K562 (cell line): ENCODE measurements at regions not wholly inside any gene's neighbourhood (a gene's known extent, or its start where the extent isn't known, plus 50 kb on each side); places are given as distances from the start of the nearest gene placed in this dataset.

Experiments
- ATAC-seq: fragments of 200-7000 bp; cut with Tn5 transposase; 3 replicates; pipeline ENCODE4 v1.9.1; 2020; ENCODE audit warnings: moderate library complexity
- BruUV-seq: library from RNA; stranded (reverse); fragments of 400-500 nt; replicated peaks from 2 replicates; lab custom pipeline; 2021; lab: Mats Ljungman, UMichigan
- CTCF ChIA-PET: fragments of 300-600 bp; formaldehyde crosslinking; extraction: SDS; loops from one replicate; lab custom pipeline; 2021; ENCODE audit warnings: low intra/inter-chr PET ratio; lab: Yijun Ruan, JAX
- POLR2A ChIA-PET: fragments of 300-600, 350-650 bp; sonication (Branson Sonifier 250); formaldehyde crosslinking; extraction: SDS; loops from one replicate; lab custom pipeline; 2021; ENCODE audit warnings: antibody characterized with exemption, inconsistent platforms; lab: Yijun Ruan, JAX
- DNase-seq, 4 experiments: peaks; one replicate each; pipeline versions ENCODE4 v3.0.0 to v3.0.0-alpha.2; 2011 to 2018; ENCODE audit warnings: low spot score in 3 of 4, mixed read lengths in 3 of 4; ENCODE audit errors: extremely low read depth in 1 of 4
- FAIRE-seq: peaks from 2 replicates; lab custom pipeline; 2011; peaks lifted over from hg19 to GRCh38; lab: Jason Lieb, UNC
- H2AFZ ChIP-seq: 2 replicates; pipeline ENCODE4 v1.6.0; 2011; ENCODE audit warnings: low read depth, low read length, control low read depth, inconsistent platforms
- H3K27ac ChIP-seq: fragments of 200-600 bp; 3 replicates; pipeline ENCODE4 v1.8.0; 2011; ENCODE audit warnings: low read depth, mild to moderate bottlenecking, control low read depth, inconsistent platforms, low read length, moderate library complexity, mixed read lengths; ENCODE audit errors: extremely low read depth
- H3K27me3 ChIP-seq, 2 experiments: fragments of 300-600 bp in 1 of 2; 2 replicates in 1 of 2; 3 replicates in 1 of 2; pipeline versions ENCODE4 v1.6.0 to v1.8.0; 2011; ENCODE audit warnings: inconsistent platforms in 2 of 2, low read length in 2 of 2, mild to moderate bottlenecking in 1 of 2, mixed read lengths in 1 of 2, moderate library complexity in 1 of 2; ENCODE audit not compliant: control insufficient read depth in 2 of 2, insufficient read depth in 2 of 2
- H3K36me3 ChIP-seq: fragments of 300-600 bp; 3 replicates; pipeline ENCODE4 v1.8.0; 2011; ENCODE audit warnings: mild to moderate bottlenecking, low read length, inconsistent platforms; ENCODE audit not compliant: control insufficient read depth, insufficient read depth
- H3K4me1 ChIP-seq, 2 experiments: fragments of 200-600 bp in 1 of 2; replicated peaks in 1 of 2; 2 replicates in 1 of 2; 3 replicates in 1 of 2; pipeline versions ENCODE4 v1.5.1 to v1.8.0; 2011; ENCODE audit warnings: inconsistent platforms in 2 of 2, low read length in 2 of 2, mild to moderate bottlenecking in 1 of 2, mixed read lengths in 1 of 2, moderate library complexity in 1 of 2; ENCODE audit not compliant: control insufficient read depth in 2 of 2, insufficient read depth in 2 of 2
- H3K4me2 ChIP-seq: 2 replicates; pipeline ENCODE4 v1.6.1; 2011; ENCODE audit warnings: low read length, control low read depth, inconsistent platforms, mixed read lengths; ENCODE audit not compliant: insufficient read depth
- H3K4me3 ChIP-seq: fragments of 200-600 bp; sonication (generic), shearing (Covaris generic); 2 replicates; pipeline ENCODE4 v1.5.1; 2016; ENCODE audit warnings: control low read depth, inconsistent platforms
- H3K79me2 ChIP-seq: fragments of 200-600 bp; 3 replicates; pipeline ENCODE4 v1.8.0; 2011; ENCODE audit warnings: low read length, inconsistent platforms; ENCODE audit not compliant: control insufficient read depth, insufficient read depth
- H3K9ac ChIP-seq, 2 experiments: 2 replicates each; pipeline versions ENCODE4 v1.6.0 to v1.6.1; 2011; ENCODE audit warnings: low read depth in 2 of 2, low read length in 2 of 2, control low read depth in 1 of 2, inconsistent platforms in 1 of 2, mild to moderate bottlenecking in 1 of 2, mixed read lengths in 1 of 2; ENCODE audit not compliant: insufficient read depth in 1 of 2
- H3K9me1 ChIP-seq: one replicate; pipeline ENCODE4 v1.6.0; 2011; ENCODE audit warnings: inconsistent platforms, mild to moderate bottlenecking, low read length, moderate library complexity; ENCODE audit not compliant: control insufficient read depth, insufficient read depth
- H3K9me3 ChIP-seq: replicated peaks from 2 replicates; pipeline ENCODE4 v1.5.1; 2011; ENCODE audit warnings: low read depth, low read length, inconsistent platforms; ENCODE audit not compliant: control insufficient read depth, insufficient read depth
- H4K20me1 ChIP-seq: replicated peaks from 2 replicates; pipeline ENCODE4 v1.6.1; 2011; ENCODE audit warnings: low read length, inconsistent platforms, mixed read lengths; ENCODE audit not compliant: control insufficient read depth, insufficient read depth
- CTBP1 ChIP-seq: fragments of 450-650 bp; IDR thresholded peaks from 2 replicates; pipeline ENCODE4 v1.6.1; 2016; ENCODE audit warnings: borderline replicate concordance
- DMBX1 ChIP-seq: fragments of 250-450 bp; sonication (Bioruptor Pico); IDR thresholded peaks from 2 replicates; pipeline ENCODE4 v1.8.0; 2022; ENCODE audit warnings: inconsistent platforms, mild to moderate bottlenecking, moderate library complexity, borderline replicate concordance
- ELF4 ChIP-seq: fragments of 450-650 bp; formaldehyde crosslinking; IDR thresholded peaks from 2 replicates; pipeline ENCODE4 v1.4.0; 2022; ENCODE audit warnings: missing genetic modification characterization
- IRF1 ChIP-seq: sonication (generic); formaldehyde crosslinking; IDR thresholded peaks from 2 replicates; pipeline ENCODE4 v1.8.0; 2022; ENCODE audit warnings: missing genetic modification reagents, mild to moderate bottlenecking, borderline replicate concordance
- KDM4B ChIP-seq, 2 experiments: fragments of 450-650 bp in 1 of 2; sonication (generic) in 1 of 2; IDR thresholded peaks; 2 replicates each; pipeline ENCODE4 v1.6.1; 2016 to 2017; ENCODE audit warnings: borderline replicate concordance in 2 of 2, antibody characterized with exemption in 1 of 2, low read depth in 1 of 2, mild to moderate bottlenecking in 1 of 2
- PBX2 ChIP-seq, 2 experiments: IDR thresholded peaks in 1 of 2; conservative IDR thresholded peaks in 1 of 2; 2 replicates each; pipeline ENCODE4 v1.6.1; 2016; ENCODE audit warnings: low read depth in 2 of 2, mild to moderate bottlenecking in 1 of 2, missing compliant biosample characterization in 1 of 2, missing genetic modification characterization in 1 of 2, moderate library complexity in 1 of 2
- POLR2G ChIP-seq: fragments of 200-400 bp; formaldehyde crosslinking; IDR thresholded peaks from 2 replicates; pipeline ENCODE4 v1.6.1; 2017; ENCODE audit warnings: low read depth, mild to moderate bottlenecking, antibody characterized with exemption, low read length, moderate library complexity
- POU5F1 ChIP-seq: fragments of 150-350 bp; IDR thresholded peaks from 2 replicates; pipeline ENCODE4 v1.6.1; 2014; ENCODE audit warnings: borderline replicate concordance, low read length, low read depth, mild to moderate bottlenecking; ENCODE audit not compliant: partially characterized antibody
- SIX5 ChIP-seq, 2 experiments: IDR thresholded peaks; 2 replicates each; pipeline ENCODE4 v1.6.1; 2011; ENCODE audit warnings: low read length in 2 of 2, borderline replicate concordance in 1 of 2, low read depth in 1 of 2, mild to moderate bottlenecking in 1 of 2, moderate library complexity in 1 of 2; ENCODE audit not compliant: insufficient read depth in 1 of 2
- SMAD1 ChIP-seq: fragments of 150-350 bp; IDR thresholded peaks from 2 replicates; pipeline ENCODE4 v1.6.1; 2014; ENCODE audit warnings: low read length, low read depth; ENCODE audit not compliant: partially characterized antibody
- ZBTB1 ChIP-seq: sonication (generic); formaldehyde crosslinking; IDR thresholded peaks from 2 replicates; pipeline ENCODE4 v1.8.1; 2023; ENCODE audit warnings: missing genetic modification reagents, low read depth, mild to moderate bottlenecking, borderline replicate concordance
- ZBTB49 ChIP-seq: sonication (generic); formaldehyde crosslinking; IDR thresholded peaks from 2 replicates; pipeline ENCODE4 v1.8.0; 2022; ENCODE audit warnings: missing genetic modification reagents, mild to moderate bottlenecking, borderline replicate concordance
- ZC3H4 ChIP-seq: sonication (generic); formaldehyde crosslinking; IDR thresholded peaks from 2 replicates; pipeline ENCODE4 v1.9.0; 2021; ENCODE audit warnings: missing genetic modification reagents, borderline replicate concordance
- ZFPM2 ChIP-seq: fragments of 250-450 bp; sonication (Bioruptor Pico); IDR thresholded peaks from 2 replicates; pipeline ENCODE4 v1.5.1; 2022; ENCODE audit warnings: mild to moderate bottlenecking
- ZNF384 ChIP-seq: IDR thresholded peaks from 2 replicates; pipeline ENCODE4 v1.6.1; 2012; ENCODE audit warnings: low read depth, low read length, improper control_type of control experiment
- ZNF695 ChIP-seq: fragments of 450-650 bp; formaldehyde crosslinking; IDR thresholded peaks from 2 replicates; pipeline ENCODE4 v1.4.0; 2020; ENCODE audit warnings: mild to moderate bottlenecking, moderate library complexity
- ZNF696 ChIP-seq: fragments of 250-450 bp; sonication (Bioruptor Pico); conservative IDR thresholded peaks from 2 replicates; pipeline ENCODE4 v1.4.0; 2020; ENCODE audit warnings: mild to moderate bottlenecking, moderate library complexity
- ZNF778 ChIP-seq: fragments of 450-650 bp; formaldehyde crosslinking; IDR thresholded peaks from 2 replicates; pipeline ENCODE4 v1.4.0; 2020; ENCODE audit warnings: mild to moderate bottlenecking, moderate library complexity
- in situ Hi-C: fragments of 300-500 bp; cut with MboI; formaldehyde crosslinking; loops from 4 replicates; pipeline ENCODE4 v1.15.0; 2018; ENCODE audit warnings: inconsistent platforms, mixed read lengths
- intact Hi-C: fragments of 100-400 bp; cut with micrococcal nuclease; formaldehyde crosslinking; loops from 2 replicates; pipeline ENCODE4 v1.14.2; 2022

GRCh38 chr13:84994582-84994981 is 804.6 kb downstream of the SLITRK6 start:
- FAIRE-seq = no peak
- Histone ChIP-seq H3K36me3 (no peaks in the 10 kb centered on the region), H3K27ac (no peak overlapping the region), H3K9me1 (no peaks in the 10 kb centered on the region), H2AFZ (no peak overlapping the region), H3K9ac (no peak overlapping the region), H3K4me3 (no peak overlapping the region), H3K27me3 (no peaks in the 10 kb centered on the region), H3K9me3 (no peaks in the 10 kb centered on the region), H3K4me2 (no peak overlapping the region), H3K4me1 (no peaks in the 10 kb centered on the region), H4K20me1 (no peaks in the 10 kb centered on the region), H3K79me2 (no peaks in the 10 kb centered on the region)
- intact Hi-C loops (no loop called here), in situ Hi-C loops (no loop called here)
- no peak for DNase-seq
- POLR2A ChIA-PET = no interaction called here
- ATAC-seq = no peak
- no TSS peak for BruUV-seq
- CTCF ChIA-PET = no interaction called here
- no peak for TF ChIP-seq ZNF778 (CRISPR knock-in tag)
- no peak for TF ChIP-seq IRF1 (CRISPR knock-in tag)
- TF ChIP-seq POU5F1 = no peak
- no peak for TF ChIP-seq ZC3H4 (CRISPR knock-in tag)
- no peak for TF ChIP-seq DMBX1 (CRISPR knock-in tag)
- TF ChIP-seq SMAD1 = no peak
- TF ChIP-seq KDM4B (IDR thresholded peaks at IDR 0.05; ENCODE audit: borderline replicate concordance in 2 of 2, low read depth in 1 of 2) = no peak
- TF ChIP-seq ZNF695 (CRISPR knock-in tag) = no peak
- TF ChIP-seq ZBTB1 = no peak
- no peak for TF ChIP-seq ZBTB49 (CRISPR knock-in tag)
- TF ChIP-seq SIX5 (IDR thresholded peaks at IDR 0.05; ENCODE audit: borderline replicate concordance in 1 of 2, insufficient read depth in 1 of 2, low read depth in 1 of 2, low read length in 2 of 2) = no peak
- no peak for TF ChIP-seq POLR2G
- TF ChIP-seq ELF4 (CRISPR knock-in tag) = no peak
- TF ChIP-seq CTBP1 = no peak
- no peak for TF ChIP-seq PBX2 (CRISPR knock-in tag; IDR thresholded peaks at IDR 0.05; ENCODE audit: low read depth)
- no peak for TF ChIP-seq PBX2 (tag; conservative IDR thresholded peaks at IDR 0.05; ENCODE audit: low read depth)
- TF ChIP-seq ZNF384 = no peak
- no peak for TF ChIP-seq ZFPM2 (CRISPR knock-in tag)
- no peak for TF ChIP-seq ZNF696 (CRISPR knock-in tag)
